A549 (cell line): ENCODE measurements at regions not wholly inside any gene's neighbourhood (a gene's known extent, or its start where the extent isn't known, plus 50 kb on each side); places are given as distances from the start of the nearest gene placed in this dataset.

Experiments
- CHD2 ChIP-seq: fragments of 150-350 bp; IDR thresholded peaks from 2 replicates; pipeline ENCODE4 v1.6.1; 2014; ENCODE audit warnings: low read length; ENCODE audit not compliant: partially characterized antibody
- FOXS1 ChIP-seq: fragments of 250-450 bp; sonication (Bioruptor Pico); IDR thresholded peaks from 2 replicates; pipeline ENCODE4 v1.5.0; 2020; ENCODE audit warnings: mild to moderate bottlenecking, moderate library complexity
- JUNB ChIP-seq: fragments of >200 bp; sonication (Bioruptor Twin); formaldehyde crosslinking; IDR thresholded peaks from 2 replicates; pipeline ENCODE4 v1.6.1; 2016
- KDM1A ChIP-seq: fragments of 200-600 bp; sonication (generic); IDR thresholded peaks from 2 replicates; pipeline ENCODE4 v1.6.1; 2016; ENCODE audit warnings: low read depth, mild to moderate bottlenecking
- KDM5A ChIP-seq: fragments of 200-600 bp; sonication (generic); IDR thresholded peaks from 2 replicates; pipeline ENCODE4 v1.6.1; 2016; ENCODE audit warnings: antibody characterized with exemption, mild to moderate bottlenecking
- POLR2AphosphoS2 ChIP-seq: conservative IDR thresholded peaks from 2 replicates; pipeline ENCODE4 v1.6.1; 2012; ENCODE audit warnings: low read length, improper control_type of control experiment, inconsistent platforms
- RCOR1 ChIP-seq: fragments of 150-350 bp; IDR thresholded peaks from 2 replicates; pipeline ENCODE4 v1.6.1; 2014; ENCODE audit warnings: antibody characterized with exemption, low read length, low read depth
- RNF2 ChIP-seq: fragments of 200-600 bp; sonication (generic); IDR thresholded peaks from 2 replicates; pipeline ENCODE4 v1.6.1; 2016; ENCODE audit warnings: low read depth, mild to moderate bottlenecking, antibody characterized with exemption, moderate library complexity, borderline replicate concordance
- ZC3H11A ChIP-seq: fragments of 450-650 bp; IDR thresholded peaks from 2 replicates; pipeline ENCODE4 v1.6.1; 2014; ENCODE audit warnings: antibody characterized with exemption, mild to moderate bottlenecking
- TF ChIP-seq, protein P1 (sequence below): fragments of >200 bp; sonication (Bioruptor Twin); formaldehyde crosslinking; IDR thresholded peaks from 3 replicates; pipeline ENCODE4 v1.5.1; 2016
- TF ChIP-seq, protein P2 (sequence below): fragments of 200-600 bp; sonication (generic); IDR thresholded peaks from 2 replicates; pipeline ENCODE4 v1.6.1; 2016; ENCODE audit warnings: antibody characterized with exemption, mild to moderate bottlenecking, moderate library complexity

DNA sequence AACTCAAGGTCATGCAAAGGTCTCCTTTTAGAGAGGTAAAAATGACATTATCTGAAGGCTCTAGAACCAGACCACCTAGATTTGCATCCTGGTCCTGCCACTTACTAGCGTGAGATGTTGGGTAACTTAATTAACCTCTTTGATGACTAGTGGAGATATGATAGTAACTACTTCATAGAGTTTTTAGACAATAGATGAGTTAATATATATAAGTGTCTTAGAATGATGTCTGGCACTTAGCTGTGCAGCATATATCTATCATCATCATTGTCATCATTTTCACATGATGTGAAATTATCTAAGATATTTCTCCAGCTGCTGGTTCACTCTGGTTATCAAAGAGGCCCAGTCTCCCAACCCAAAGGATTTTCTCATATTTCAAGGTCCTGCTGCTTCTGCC is 126.1 kb upstream of the DCLK2 start:
- TF ChIP-seq, protein P1, sequence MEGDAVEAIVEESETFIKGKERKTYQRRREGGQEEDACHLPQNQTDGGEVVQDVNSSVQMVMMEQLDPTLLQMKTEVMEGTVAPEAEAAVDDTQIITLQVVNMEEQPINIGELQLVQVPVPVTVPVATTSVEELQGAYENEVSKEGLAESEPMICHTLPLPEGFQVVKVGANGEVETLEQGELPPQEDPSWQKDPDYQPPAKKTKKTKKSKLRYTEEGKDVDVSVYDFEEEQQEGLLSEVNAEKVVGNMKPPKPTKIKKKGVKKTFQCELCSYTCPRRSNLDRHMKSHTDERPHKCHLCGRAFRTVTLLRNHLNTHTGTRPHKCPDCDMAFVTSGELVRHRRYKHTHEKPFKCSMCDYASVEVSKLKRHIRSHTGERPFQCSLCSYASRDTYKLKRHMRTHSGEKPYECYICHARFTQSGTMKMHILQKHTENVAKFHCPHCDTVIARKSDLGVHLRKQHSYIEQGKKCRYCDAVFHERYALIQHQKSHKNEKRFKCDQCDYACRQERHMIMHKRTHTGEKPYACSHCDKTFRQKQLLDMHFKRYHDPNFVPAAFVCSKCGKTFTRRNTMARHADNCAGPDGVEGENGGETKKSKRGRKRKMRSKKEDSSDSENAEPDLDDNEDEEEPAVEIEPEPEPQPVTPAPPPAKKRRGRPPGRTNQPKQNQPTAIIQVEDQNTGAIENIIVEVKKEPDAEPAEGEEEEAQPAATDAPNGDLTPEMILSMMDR, result no peak
- TF ChIP-seq, protein P2, sequence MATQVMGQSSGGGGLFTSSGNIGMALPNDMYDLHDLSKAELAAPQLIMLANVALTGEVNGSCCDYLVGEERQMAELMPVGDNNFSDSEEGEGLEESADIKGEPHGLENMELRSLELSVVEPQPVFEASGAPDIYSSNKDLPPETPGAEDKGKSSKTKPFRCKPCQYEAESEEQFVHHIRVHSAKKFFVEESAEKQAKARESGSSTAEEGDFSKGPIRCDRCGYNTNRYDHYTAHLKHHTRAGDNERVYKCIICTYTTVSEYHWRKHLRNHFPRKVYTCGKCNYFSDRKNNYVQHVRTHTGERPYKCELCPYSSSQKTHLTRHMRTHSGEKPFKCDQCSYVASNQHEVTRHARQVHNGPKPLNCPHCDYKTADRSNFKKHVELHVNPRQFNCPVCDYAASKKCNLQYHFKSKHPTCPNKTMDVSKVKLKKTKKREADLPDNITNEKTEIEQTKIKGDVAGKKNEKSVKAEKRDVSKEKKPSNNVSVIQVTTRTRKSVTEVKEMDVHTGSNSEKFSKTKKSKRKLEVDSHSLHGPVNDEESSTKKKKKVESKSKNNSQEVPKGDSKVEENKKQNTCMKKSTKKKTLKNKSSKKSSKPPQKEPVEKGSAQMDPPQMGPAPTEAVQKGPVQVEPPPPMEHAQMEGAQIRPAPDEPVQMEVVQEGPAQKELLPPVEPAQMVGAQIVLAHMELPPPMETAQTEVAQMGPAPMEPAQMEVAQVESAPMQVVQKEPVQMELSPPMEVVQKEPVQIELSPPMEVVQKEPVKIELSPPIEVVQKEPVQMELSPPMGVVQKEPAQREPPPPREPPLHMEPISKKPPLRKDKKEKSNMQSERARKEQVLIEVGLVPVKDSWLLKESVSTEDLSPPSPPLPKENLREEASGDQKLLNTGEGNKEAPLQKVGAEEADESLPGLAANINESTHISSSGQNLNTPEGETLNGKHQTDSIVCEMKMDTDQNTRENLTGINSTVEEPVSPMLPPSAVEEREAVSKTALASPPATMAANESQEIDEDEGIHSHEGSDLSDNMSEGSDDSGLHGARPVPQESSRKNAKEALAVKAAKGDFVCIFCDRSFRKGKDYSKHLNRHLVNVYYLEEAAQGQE, result no peak
- TF ChIP-seq RCOR1 (no peak), RNF2 (no peak), ZC3H11A (no peak), KDM1A (no peak), KDM5A (no peak), POLR2AphosphoS2 (no peak), CHD2 (no peak), FOXS1 (CRISPR knock-in tag) (no peak), JUNB (no peak)
